GM21528 (cell line): ENCODE measurements at regions not wholly inside any gene's neighbourhood (a gene's known extent, or its start where the extent isn't known, plus 50 kb on each side); places are given as distances from the start of the nearest gene placed in this dataset.

ENCODE experiments used
- ATAC-seq: cut with Tn5 transposase; IDR thresholded peaks from one replicate; pipeline ENCODE4 v1.9.1; 2021; ENCODE audit warnings: mild to moderate bottlenecking, moderate library complexity; ENCODE audit not compliant: unreplicated experiment, low FRiP score

- ATAC-seq = no peak
These were observed 290.9 kb upstream of the ANKRD55 start for GRCh38 chr5:56523790-56524575.

- ATAC-seq = no peak
These were observed 289.8 kb upstream of the ANKRD55 start for GRCh38 chr5:56522960-56523359.

GRCh38 chr5:56522169-56522568 lies 289.0 kb upstream of the ANKRD55 start:
- no peak for ATAC-seq

GRCh38 chr5:56520986-56521730 lies 288.0 kb upstream of the ANKRD55 start:
- ATAC-seq = no peak

- no peak for ATAC-seq
These were observed 285.7 kb upstream of the ANKRD55 start for GRCh38 chr5:56518820-56519219.

GRCh38 chr5:56517011-56517416 lies 283.9 kb upstream of the ANKRD55 start:
- no peak for ATAC-seq

- ATAC-seq = no peak
These were observed 283.3 kb upstream of the ANKRD55 start for GRCh38 chr5:56516441-56516840.

- ATAC-seq = no peak
These were observed 282.9 kb upstream of the ANKRD55 start for GRCh38 chr5:56516035-56516434.

GRCh38 chr5:56515011-56515410 lies 281.9 kb upstream of the ANKRD55 start:
- no peak for ATAC-seq

GRCh38 chr5:56514245-56514644 lies 281.1 kb upstream of the ANKRD55 start:
- ATAC-seq = no peak

GRCh38 chr5:56513141-56513540 lies 280.0 kb upstream of the ANKRD55 start:
- ATAC-seq = no peak

GRCh38 chr5:56512313-56512996 lies 279.3 kb upstream of the ANKRD55 start:
- no peak for ATAC-seq

GRCh38 chr5:56511326-56511841 lies 278.3 kb upstream of the ANKRD55 start:
- no peak for ATAC-seq

GRCh38 chr5:56508249-56508648 lies 275.1 kb upstream of the ANKRD55 start:
- no peak for ATAC-seq

- no peak for ATAC-seq
These were observed 274.3 kb upstream of the ANKRD55 start for GRCh38 chr5:56507351-56507930.

- ATAC-seq = no peak
These were observed 273.3 kb upstream of the ANKRD55 start for GRCh38 chr5:56506211-56506965.

- no peak for ATAC-seq
These were observed 270.8 kb upstream of the ANKRD55 start for GRCh38 chr5:56503929-56504328.

GRCh38 chr5:56501781-56502557 lies 268.8 kb upstream of the ANKRD55 start:
- ATAC-seq = no peak

- no peak for ATAC-seq
These were observed 266.8 kb upstream of the ANKRD55 start for GRCh38 chr5:56499901-56500300.
